ENCODE measurements at regions not wholly inside any gene's neighbourhood (a gene's known extent, or its start where the extent isn't known, plus 50 kb on each side); places are given as distances from the start of the nearest gene placed in this dataset.

GRCh38 chr4:23233596-23233995, 540.9 kb downstream of the GBA3 start:
- DNase-seq (ENCODE audit: low read depth in 2 of 2): peak in 1 of 2 donors; percentile 61
- Histone ChIP-seq H4K20me1 (ENCODE audit: control insufficient read depth, extremely low read depth, insufficient read depth, low read length) (no peaks in the 10 kb centered on the region), H3K27ac (ENCODE audit: insufficient read depth, low read length) (no peak overlapping the region), H3K4me3 (replicated peaks in 1 of 4; ENCODE audit: control extremely low read depth in 1 of 4, insufficient read depth in 1 of 4, low read depth in 3 of 4, low read length in 4 of 4) (no peak overlapping the region), H3K4me1 (ENCODE audit: control insufficient read depth, extremely low read depth, insufficient read depth, low read length) (no peaks in the 10 kb centered on the region), H3K79me2 (ENCODE audit: control insufficient read depth, insufficient read depth, low read length) (no peaks in the 10 kb centered on the region), H3K36me3 (ENCODE audit: control insufficient read depth, insufficient read depth, low read length) (no peaks in the 10 kb centered on the region), H3K4me2 (ENCODE audit: extremely low read depth, insufficient read depth, low read length) (no peak overlapping the region), H3K27me3 (ENCODE audit: control insufficient read depth, insufficient read depth, low read length) (no peaks in the 10 kb centered on the region), H3K9me3 (ENCODE audit: control insufficient read depth, insufficient read depth, low read depth, low read length) (no peaks in the 10 kb centered on the region), H3K9ac (ENCODE audit: insufficient read depth, low read length) (no peak overlapping the region), H2AFZ (ENCODE audit: low read length) (no peak overlapping the region)
- TF ChIP-seq CTCF (conservative IDR thresholded peaks at IDR 0.05 in 1 of 2, IDR thresholded peaks at IDR 0.05 in 1 of 2; ENCODE audit: low read depth in 1 of 2, low read length in 2 of 2): no peak
- no peak for TF ChIP-seq EZH2 (IDR thresholded peaks at IDR 0.05; ENCODE audit: low read length, missing control alignments)

- Histone ChIP-seq H3K27me3 (ENCODE audit: control insufficient read depth, insufficient read depth, low read length) (no peaks in the 10 kb centered on the region), H3K4me3 (replicated peaks in 1 of 4; ENCODE audit: control extremely low read depth in 1 of 4, insufficient read depth in 1 of 4, low read depth in 3 of 4, low read length in 4 of 4) (no peak overlapping the region), H3K4me1 (ENCODE audit: control insufficient read depth, extremely low read depth, insufficient read depth, low read length) (no peaks in the 10 kb centered on the region), H3K36me3 (ENCODE audit: control insufficient read depth, insufficient read depth, low read length) (no peaks in the 10 kb centered on the region), H3K79me2 (ENCODE audit: control insufficient read depth, insufficient read depth, low read length) (no peaks in the 10 kb centered on the region), H3K9ac (ENCODE audit: insufficient read depth, low read length) (no peak overlapping the region), H3K4me2 (ENCODE audit: extremely low read depth, insufficient read depth, low read length) (no peak overlapping the region), H3K27ac (ENCODE audit: insufficient read depth, low read length) (no peak overlapping the region), H2AFZ (ENCODE audit: low read length) (no peak overlapping the region), H3K9me3 (ENCODE audit: control insufficient read depth, insufficient read depth, low read depth, low read length) (no peaks in the 10 kb centered on the region), H4K20me1 (ENCODE audit: control insufficient read depth, extremely low read depth, insufficient read depth, low read length) (no peaks in the 10 kb centered on the region)
- TF ChIP-seq EZH2 (IDR thresholded peaks at IDR 0.05; ENCODE audit: low read length, missing control alignments) (no peak), CTCF (conservative IDR thresholded peaks at IDR 0.05 in 1 of 2, IDR thresholded peaks at IDR 0.05 in 1 of 2; ENCODE audit: low read depth in 1 of 2, low read length in 2 of 2) (no peak)
- DNase-seq (ENCODE audit: low read depth in 2 of 2): peak; percentile 41 to 71
These were observed 540.2 kb downstream of the GBA3 start for GRCh38 chr4:23232987-23233386.

- no peaks in the 10 kb centered on the region for H3K79me2 ChIP-seq (ENCODE audit: control insufficient read depth, insufficient read depth, low read length)
- no peaks in the 10 kb centered on the region for H4K20me1 ChIP-seq (ENCODE audit: control insufficient read depth, extremely low read depth, insufficient read depth, low read length)
- H3K4me2 ChIP-seq (ENCODE audit: extremely low read depth, insufficient read depth, low read length): no peak overlapping the region
- no peak overlapping the region for H3K27ac ChIP-seq (ENCODE audit: insufficient read depth, low read length)
- no peaks in the 10 kb centered on the region for H3K36me3 ChIP-seq (ENCODE audit: control insufficient read depth, insufficient read depth, low read length)
- no peaks in the 10 kb centered on the region for H3K4me1 ChIP-seq (ENCODE audit: control insufficient read depth, extremely low read depth, insufficient read depth, low read length)
- no peaks in the 10 kb centered on the region for H3K9me3 ChIP-seq (ENCODE audit: control insufficient read depth, insufficient read depth, low read depth, low read length)
- H3K9ac ChIP-seq (ENCODE audit: insufficient read depth, low read length): no peak overlapping the region
- TF ChIP-seq CTCF (conservative IDR thresholded peaks at IDR 0.05 in 1 of 2, IDR thresholded peaks at IDR 0.05 in 1 of 2; ENCODE audit: low read depth in 1 of 2, low read length in 2 of 2) (no peak), EZH2 (IDR thresholded peaks at IDR 0.05; ENCODE audit: low read length, missing control alignments) (no peak)
- H2AFZ ChIP-seq (ENCODE audit: low read length): no peak overlapping the region
- H3K27me3 ChIP-seq (ENCODE audit: control insufficient read depth, insufficient read depth, low read length): no peaks in the 10 kb centered on the region
- no peak overlapping the region for H3K4me3 ChIP-seq (replicated peaks in 1 of 4; ENCODE audit: control extremely low read depth in 1 of 4, insufficient read depth in 1 of 4, low read depth in 3 of 4, low read length in 4 of 4)
- DNase-seq (ENCODE audit: low read depth in 2 of 2): no peak
These were observed 532.8 kb downstream of the GBA3 start for GRCh38 chr4:23225564-23225963.

Measured in fibroblast of lung (primary cell).